KMS-11 (cell line): ENCODE measurements at regions not wholly inside any gene's neighbourhood (a gene's known extent, or its start where the extent isn't known, plus 50 kb on each side); places are given as distances from the start of the nearest gene placed in this dataset.

Experiments
- H2AFZ ChIP-seq: fragments of 200-600 bp; sonication (generic); 2 replicates; pipeline ENCODE4 v1.6.1; 2016; ENCODE audit warnings: antibody characterized with exemption, mixed run types, low read depth
- H3K27ac ChIP-seq: fragments of 200-600 bp; sonication (generic); 2 replicates; pipeline ENCODE4 v1.6.1; 2016; ENCODE audit warnings: mild to moderate bottlenecking, mixed run types
- H3K27me3 ChIP-seq: fragments of 200-600 bp; sonication (generic); 2 replicates; pipeline ENCODE4 v1.6.1; 2017; ENCODE audit warnings: mild to moderate bottlenecking, low read depth, mixed run types, moderate library complexity; ENCODE audit not compliant: insufficient read depth
- H3K36me3 ChIP-seq: fragments of 200-600 bp; sonication (generic); 2 replicates; pipeline ENCODE4 v1.6.1; 2017; ENCODE audit warnings: mild to moderate bottlenecking, mixed run types; ENCODE audit not compliant: insufficient read depth
- H3K4me1 ChIP-seq: fragments of 200-600 bp; sonication (generic); 2 replicates; pipeline ENCODE4 v1.6.1; 2016; ENCODE audit warnings: mild to moderate bottlenecking, low read depth, mixed run types; ENCODE audit not compliant: poor library complexity, severe bottlenecking
- H3K4me2 ChIP-seq: fragments of 200-600 bp; sonication (generic); 2 replicates; pipeline ENCODE4 v1.7.0; 2016; ENCODE audit warnings: mild to moderate bottlenecking, mixed run types
- H3K4me3 ChIP-seq: fragments of 200-600 bp; sonication (generic); IDR thresholded peaks from 2 replicates; pipeline ENCODE4 v1.6.1; 2017; ENCODE audit warnings: low read depth, low read length, mixed read lengths; ENCODE audit not compliant: insufficient read depth
- H3K79me2 ChIP-seq: fragments of 200-600 bp; sonication (generic); 2 replicates; pipeline ENCODE4 v1.6.1; 2016; ENCODE audit warnings: low read depth, mixed run types; ENCODE audit not compliant: insufficient read depth
- H3K9ac ChIP-seq: fragments of 200-600 bp; sonication (generic); 2 replicates; pipeline ENCODE4 v1.6.1; 2016; ENCODE audit warnings: mild to moderate bottlenecking, mixed run types
- H4K20me1 ChIP-seq: fragments of 200-600 bp; sonication (generic); 2 replicates; pipeline ENCODE4 v1.6.1; 2016; ENCODE audit warnings: mild to moderate bottlenecking, mixed run types; ENCODE audit not compliant: insufficient read depth
- TF ChIP-seq, protein P1 (sequence below): fragments of 200-600 bp; sonication (generic); conservative IDR thresholded peaks from 2 replicates; pipeline ENCODE4 v1.6.1; 2017; ENCODE audit warnings: low read depth, mild to moderate bottlenecking, antibody characterized with exemption, low read length, moderate library complexity, mixed read lengths

DNA sequence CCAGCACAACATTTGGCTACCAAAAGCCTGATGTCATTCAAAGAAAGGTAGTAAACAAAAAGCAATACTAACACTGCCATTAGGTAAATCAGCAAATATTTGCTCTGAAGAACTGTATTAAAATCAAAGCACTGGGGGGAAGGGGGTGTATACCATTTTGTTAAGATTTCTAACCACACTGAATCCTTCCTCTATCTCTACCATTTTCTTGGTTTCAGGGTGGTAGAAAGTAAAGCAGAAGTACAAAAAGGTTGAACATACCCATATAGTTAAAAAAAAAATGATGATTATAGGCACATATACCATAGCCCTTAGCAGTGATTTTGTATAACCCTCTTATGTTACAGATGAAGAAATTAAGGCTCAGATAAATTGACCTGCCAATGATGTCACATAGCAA, 437.6 kb downstream of the ZEB2 start:
- Histone ChIP-seq H3K4me1 (no peaks in the 10 kb centered on the region), H3K27ac (no peak overlapping the region), H3K4me2 (no peak overlapping the region)

DNA sequence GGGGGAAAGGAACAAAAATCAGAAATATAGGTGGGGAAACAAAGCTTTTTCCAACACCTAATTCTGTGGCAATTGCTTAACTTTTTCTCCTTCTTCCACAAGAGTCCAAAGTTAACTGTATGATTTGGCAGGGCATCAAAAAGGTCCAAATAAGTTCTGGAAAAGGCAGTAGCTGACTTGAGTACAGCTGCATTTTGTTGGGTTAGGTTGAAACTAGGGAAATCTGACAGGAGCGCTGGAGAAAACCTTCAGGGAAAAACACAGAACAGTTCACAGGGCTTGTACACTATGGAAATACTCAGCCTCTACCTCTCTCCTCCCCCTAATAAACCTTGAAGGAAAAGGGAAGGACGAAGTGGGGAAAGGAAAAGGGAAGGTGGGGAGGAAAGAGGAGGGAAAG, 438.6 kb downstream of the ZEB2 start:
- Histone ChIP-seq H4K20me1 (no peaks in the 10 kb centered on the region), H3K4me2 (no peak overlapping the region), H3K9ac (no peak overlapping the region), H3K79me2 (no peaks in the 10 kb centered on the region), H3K27me3 (no peaks in the 10 kb centered on the region), H3K4me3 (no peak overlapping the region), H3K27ac (no peak overlapping the region), H2AFZ (no peak overlapping the region), H3K4me1 (no peaks in the 10 kb centered on the region), H3K36me3 (no peaks in the 10 kb centered on the region)
- TF ChIP-seq, protein P1, sequence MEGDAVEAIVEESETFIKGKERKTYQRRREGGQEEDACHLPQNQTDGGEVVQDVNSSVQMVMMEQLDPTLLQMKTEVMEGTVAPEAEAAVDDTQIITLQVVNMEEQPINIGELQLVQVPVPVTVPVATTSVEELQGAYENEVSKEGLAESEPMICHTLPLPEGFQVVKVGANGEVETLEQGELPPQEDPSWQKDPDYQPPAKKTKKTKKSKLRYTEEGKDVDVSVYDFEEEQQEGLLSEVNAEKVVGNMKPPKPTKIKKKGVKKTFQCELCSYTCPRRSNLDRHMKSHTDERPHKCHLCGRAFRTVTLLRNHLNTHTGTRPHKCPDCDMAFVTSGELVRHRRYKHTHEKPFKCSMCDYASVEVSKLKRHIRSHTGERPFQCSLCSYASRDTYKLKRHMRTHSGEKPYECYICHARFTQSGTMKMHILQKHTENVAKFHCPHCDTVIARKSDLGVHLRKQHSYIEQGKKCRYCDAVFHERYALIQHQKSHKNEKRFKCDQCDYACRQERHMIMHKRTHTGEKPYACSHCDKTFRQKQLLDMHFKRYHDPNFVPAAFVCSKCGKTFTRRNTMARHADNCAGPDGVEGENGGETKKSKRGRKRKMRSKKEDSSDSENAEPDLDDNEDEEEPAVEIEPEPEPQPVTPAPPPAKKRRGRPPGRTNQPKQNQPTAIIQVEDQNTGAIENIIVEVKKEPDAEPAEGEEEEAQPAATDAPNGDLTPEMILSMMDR, result no peak

More for the DNA sequence above, 437.6 kb downstream of the ZEB2 start:
- Histone ChIP-seq H3K4me3 (no peak overlapping the region), H3K79me2 (no peaks in the 10 kb centered on the region), H3K36me3 (no peaks in the 10 kb centered on the region), H4K20me1 (no peaks in the 10 kb centered on the region), H2AFZ (no peak overlapping the region), H3K9ac (no peak overlapping the region), H3K27me3 (no peaks in the 10 kb centered on the region)
- TF ChIP-seq, protein P1, result no peak

DNA sequence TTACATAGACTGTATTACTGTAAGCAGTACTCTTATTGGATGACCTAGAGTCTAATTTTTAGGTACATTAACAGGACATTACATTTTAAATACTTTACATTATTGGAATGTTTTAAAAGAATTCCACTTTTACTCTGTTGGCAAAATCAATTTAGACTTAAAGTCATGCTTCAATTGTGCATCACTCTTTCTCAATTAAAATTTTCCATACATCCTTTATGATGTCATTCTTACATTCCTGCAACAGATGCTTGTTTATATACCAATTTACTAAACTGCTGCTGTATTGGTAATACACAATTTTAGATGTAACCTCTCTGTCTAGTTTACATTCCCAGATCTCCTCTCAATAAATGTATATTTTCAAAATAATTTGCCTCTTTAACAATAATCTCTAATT, 440.1 kb downstream of the ZEB2 start:
- Histone ChIP-seq H3K4me1 (no peaks in the 10 kb centered on the region), H3K4me2 (no peak overlapping the region), H3K79me2 (no peaks in the 10 kb centered on the region), H2AFZ (no peak overlapping the region), H3K36me3 (no peaks in the 10 kb centered on the region), H3K27me3 (no peaks in the 10 kb centered on the region), H3K4me3 (no peak overlapping the region), H4K20me1 (no peaks in the 10 kb centered on the region), H3K9ac (no peak overlapping the region), H3K27ac (no peak overlapping the region)
- TF ChIP-seq, protein P1, result no peak

DNA sequence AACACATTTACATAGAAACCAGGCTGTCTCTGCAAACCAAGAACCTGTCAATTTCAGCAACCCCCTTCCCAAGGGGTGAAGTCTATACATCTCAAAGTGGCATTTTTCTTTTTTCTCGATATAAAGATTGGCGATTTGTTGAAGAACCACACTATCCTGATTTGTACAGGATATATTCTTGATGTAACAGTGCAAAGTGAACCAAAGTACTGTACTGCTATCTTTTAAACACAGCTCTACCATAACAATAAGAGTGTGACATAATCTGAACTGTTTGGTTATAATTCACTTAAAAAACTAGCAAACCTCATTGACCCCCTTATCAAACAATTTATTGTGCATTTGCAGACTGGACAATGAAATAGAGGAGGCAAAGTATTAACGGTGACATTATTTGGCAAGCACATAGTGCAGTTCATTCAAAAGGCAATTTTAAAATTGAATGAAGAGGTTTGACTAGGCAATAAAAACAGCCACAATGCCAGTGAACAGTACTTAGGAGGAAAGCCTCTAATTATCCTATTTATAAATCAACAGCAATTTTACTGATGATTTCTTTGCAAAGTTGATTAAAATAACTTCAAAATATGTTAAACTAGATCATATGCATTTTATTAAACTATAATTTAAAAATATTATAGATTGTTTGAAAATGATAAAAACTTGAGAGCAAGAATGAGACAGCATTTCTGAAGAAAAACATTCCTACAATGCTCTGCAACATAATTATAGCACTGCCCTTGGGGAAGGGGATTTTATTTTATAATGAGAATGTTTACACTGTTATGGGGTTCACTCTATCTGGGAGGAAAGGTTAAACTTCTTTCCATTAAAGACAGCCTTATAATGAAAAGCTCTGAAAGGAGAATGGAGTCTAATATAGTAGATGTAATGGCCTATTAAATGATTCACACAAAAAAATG, 440.9 kb downstream of the ZEB2 start:
- H3K4me2 ChIP-seq, result no peak overlapping the region
- H3K27me3 ChIP-seq, result no peaks in the 10 kb centered on the region
- TF ChIP-seq, protein P1, result no peak
- H3K79me2 ChIP-seq, result no peaks in the 10 kb centered on the region
- H3K9ac ChIP-seq, result no peak overlapping the region
- H4K20me1 ChIP-seq, result no peaks in the 10 kb centered on the region
- no peak overlapping the region for H3K4me3 ChIP-seq
- H3K4me1 ChIP-seq, result no peaks in the 10 kb centered on the region
- no peak overlapping the region for H3K27ac ChIP-seq
- H3K36me3 ChIP-seq, result no peaks in the 10 kb centered on the region
- no peak overlapping the region for H2AFZ ChIP-seq
